Uterus (tissue), 2 donors: ENCODE measurements at regions not wholly inside any gene's neighbourhood (a gene's known extent, or its start where the extent isn't known, plus 50 kb on each side); places are given as distances from the start of the nearest gene placed in this dataset.

Experiments
- CTCF ChIP-seq, 4 experiments: fragments of 200-600 bp in 2 of 4; fragments of 450-650 bp in 2 of 4; sonication (generic) in 2 of 4; IDR thresholded peaks; one replicate each; pipeline ENCODE4 v1.5.1; 2016 to 2019; ENCODE audit warnings: antibody characterized with exemption in 4 of 4, mild to moderate bottlenecking in 2 of 4, moderate library complexity in 1 of 4
- POLR2A ChIP-seq, 2 donors: fragments of 450-650 bp; IDR thresholded peaks; one replicate each; pipeline ENCODE4 v1.6.1; 2016; ENCODE audit warnings: antibody characterized with exemption in 2 of 2, mild to moderate bottlenecking in 1 of 2, moderate library complexity in 1 of 2

GRCh38 chr18:76589316-76589715 is 94.3 kb upstream of the ZNF516 start:
- TF ChIP-seq CTCF (IDR thresholded peaks at IDR 0.05) (no peak), POLR2A (IDR thresholded peaks at IDR 0.05) (no peak)
